ENCODE measurements at regions not wholly inside any gene's neighbourhood (a gene's known extent, or its start where the extent isn't known, plus 50 kb on each side); places are given as distances from the start of the nearest gene placed in this dataset.
"Not testable (repeated sequence)": the region's sequence is repeated elsewhere in the genome, so short reads cannot be mapped to it uniquely, and the experiment has no call there.

- H2AFZ ChIP-seq (ENCODE audit: low read depth, low read length); BruUV-seq (replicated peaks); POLR2A ChIA-PET; H3K4me3 ChIP-seq (replicated peaks in 1 of 3; ENCODE audit: insufficient read depth in 1 of 3, low read depth in 1 of 3, low read length in 3 of 3); H4K20me1 ChIP-seq (replicated peaks; ENCODE audit: control insufficient read depth, extremely low read depth, insufficient read depth, low read length); DNase-seq (ENCODE audit: low read depth, low spot score); H3K79me2 ChIP-seq (ENCODE audit: control insufficient read depth, insufficient read depth, low read length); H3K36me3 ChIP-seq (ENCODE audit: control insufficient read depth in 2 of 2, extremely low read depth in 1 of 2, insufficient read depth in 2 of 2, low read length in 2 of 2); CTCF ChIA-PET; H3K4me1 ChIP-seq (ENCODE audit: control insufficient read depth, extremely low read depth, insufficient read depth, low read length); FAIRE-seq; intact Hi-C loops (cut with micrococcal nuclease); H3K9me1 ChIP-seq (replicated peaks; ENCODE audit: control insufficient read depth, extremely low read depth, insufficient read depth, low read length); H3K9me3 ChIP-seq (replicated peaks; ENCODE audit: control insufficient read depth, insufficient read depth, low read length); H3K27ac ChIP-seq (ENCODE audit: insufficient read depth, low read depth, low read length); H3K9ac ChIP-seq (replicated peaks; ENCODE audit: extremely low read depth, insufficient read depth, low read length); H3K4me2 ChIP-seq (ENCODE audit: insufficient read depth, low read length); H3K27me3 ChIP-seq (ENCODE audit: control insufficient read depth in 2 of 2, insufficient read depth in 2 of 2, low read length in 2 of 2); dilution Hi-C loops (cut with MboI; ENCODE audit: extremely low pct_ligation_motif_present, low sequenced_read_pairs): not testable (repeated sequence)
Observed at GRCh38 chr14:106722813-106723687, 1196.7 kb downstream of the TMEM121 start.

- not testable (repeated sequence) for BruUV-seq (replicated peaks)
Observed at GRCh38 chr14:106727962-106728361, 1201.6 kb downstream of the TMEM121 start.

More at GRCh38 chr14:106727962-106728361, 1201.6 kb downstream of the TMEM121 start:
- dilution Hi-C loops (cut with MboI; ENCODE audit: extremely low pct_ligation_motif_present, low sequenced_read_pairs); H3K4me2 ChIP-seq (ENCODE audit: insufficient read depth, low read length); H3K9me1 ChIP-seq (replicated peaks; ENCODE audit: control insufficient read depth, extremely low read depth, insufficient read depth, low read length); DNase-seq (ENCODE audit: low read depth, low spot score); H2AFZ ChIP-seq (ENCODE audit: low read depth, low read length); H3K4me1 ChIP-seq (ENCODE audit: control insufficient read depth, extremely low read depth, insufficient read depth, low read length); H3K4me3 ChIP-seq (replicated peaks in 1 of 3; ENCODE audit: insufficient read depth in 1 of 3, low read depth in 1 of 3, low read length in 3 of 3); H3K27me3 ChIP-seq (ENCODE audit: control insufficient read depth in 2 of 2, insufficient read depth in 2 of 2, low read length in 2 of 2); H3K9me3 ChIP-seq (replicated peaks; ENCODE audit: control insufficient read depth, insufficient read depth, low read length); H3K9ac ChIP-seq (replicated peaks; ENCODE audit: extremely low read depth, insufficient read depth, low read length); CTCF ChIA-PET; H4K20me1 ChIP-seq (replicated peaks; ENCODE audit: control insufficient read depth, extremely low read depth, insufficient read depth, low read length); H3K36me3 ChIP-seq (ENCODE audit: control insufficient read depth in 2 of 2, extremely low read depth in 1 of 2, insufficient read depth in 2 of 2, low read length in 2 of 2); POLR2A ChIA-PET; FAIRE-seq; H3K79me2 ChIP-seq (ENCODE audit: control insufficient read depth, insufficient read depth, low read length); intact Hi-C loops (cut with micrococcal nuclease); H3K27ac ChIP-seq (ENCODE audit: insufficient read depth, low read depth, low read length): not testable (repeated sequence)

All from endothelial cell of umbilical vein (primary cell).